HG02938 (cell line): ENCODE measurements at regions not wholly inside any gene's neighbourhood (a gene's known extent, or its start where the extent isn't known, plus 50 kb on each side); places are given as distances from the start of the nearest gene placed in this dataset.
"Not testable (repeated sequence)": the region's sequence is repeated elsewhere in the genome, so short reads cannot be mapped to it uniquely, and the experiment has no call there.

ENCODE experiments used
- ATAC-seq: cut with Tn5 transposase; IDR thresholded peaks from one replicate; pipeline ENCODE4 v1.9.1; 2021; ENCODE audit warnings: mild to moderate bottlenecking, moderate library complexity; ENCODE audit not compliant: unreplicated experiment

DNA sequence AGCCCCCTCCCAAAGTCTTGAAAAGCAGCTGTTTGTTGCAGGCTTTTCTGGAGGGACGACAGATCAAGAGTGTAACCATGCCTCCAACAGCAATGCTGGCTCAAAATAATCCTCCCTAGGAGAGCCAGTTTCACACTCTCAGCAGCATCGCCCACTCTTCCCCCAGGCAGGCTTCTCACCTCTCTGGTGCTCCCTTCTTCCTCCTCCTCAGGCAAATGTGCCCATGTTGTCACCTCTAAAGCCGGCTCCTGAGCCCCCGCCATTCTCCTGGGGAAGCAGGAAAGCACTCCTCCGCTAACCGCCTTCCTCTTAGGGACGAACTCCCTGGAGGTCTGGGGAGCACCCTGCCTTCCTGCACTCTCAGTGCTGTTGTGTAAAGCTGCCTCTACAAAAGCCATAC, 98.9 kb upstream of the SGCG start:
- no peak for ATAC-seq

GRCh38 chr13:23086968-23087623, 93.7 kb upstream of the SGCG start:
- ATAC-seq = no peak

- no peak for ATAC-seq
Observed at GRCh38 chr13:23087880-23088279, 92.9 kb upstream of the SGCG start.

DNA sequence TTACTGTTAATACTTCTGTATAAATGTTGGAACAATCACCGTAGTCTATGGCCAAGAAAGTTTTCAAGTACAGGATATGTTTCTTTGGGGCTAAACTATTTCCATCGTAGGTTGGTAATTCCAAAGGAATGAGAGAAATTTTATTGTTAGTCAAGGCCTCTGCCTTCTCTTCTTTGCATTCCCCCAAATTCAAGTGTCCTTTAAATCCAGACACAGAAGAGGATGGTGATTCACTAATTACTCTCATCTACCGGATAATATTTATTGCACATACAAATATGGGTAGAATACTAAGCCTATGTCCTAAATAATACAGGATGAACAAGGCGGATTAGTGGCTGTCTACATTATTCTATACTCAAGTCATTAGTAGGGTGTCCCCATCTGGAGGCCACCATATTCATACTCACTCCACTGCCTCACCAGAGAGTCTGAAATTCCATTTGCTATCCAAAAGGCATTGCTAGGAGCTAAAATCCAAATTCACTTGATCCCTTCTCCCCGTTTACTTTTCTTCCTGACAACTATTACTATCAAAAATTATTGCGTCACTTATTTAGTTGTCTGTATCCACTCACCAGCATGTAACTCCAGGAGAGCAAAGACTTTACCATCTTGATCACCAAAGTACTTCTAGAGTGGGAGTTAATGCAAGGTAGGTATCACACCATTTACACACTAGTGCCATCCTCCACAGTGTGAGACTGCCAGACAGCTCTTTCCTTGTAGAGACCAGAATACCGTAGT, 82.4 kb upstream of the SGCG start:
- ATAC-seq = no peak

DNA sequence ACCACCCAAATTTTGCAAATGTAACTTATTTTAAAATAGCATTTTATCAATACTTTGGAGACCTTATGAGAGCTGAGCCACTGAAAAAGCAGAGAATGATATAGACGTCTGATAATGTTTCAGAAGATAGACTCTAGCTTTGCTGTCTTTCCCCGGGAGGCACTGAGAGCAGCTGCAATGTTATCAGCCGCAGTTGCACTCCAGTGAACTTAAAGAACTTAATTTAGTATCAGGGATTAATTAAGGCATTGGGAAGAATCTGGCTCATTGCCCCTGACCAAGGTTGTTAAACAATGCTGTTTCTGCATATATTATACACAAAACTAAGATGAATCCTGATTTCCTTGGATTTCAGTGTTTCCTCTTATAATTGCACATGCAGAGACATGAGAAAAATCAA, 75.7 kb upstream of the SGCG start:
- ATAC-seq = no peak

DNA sequence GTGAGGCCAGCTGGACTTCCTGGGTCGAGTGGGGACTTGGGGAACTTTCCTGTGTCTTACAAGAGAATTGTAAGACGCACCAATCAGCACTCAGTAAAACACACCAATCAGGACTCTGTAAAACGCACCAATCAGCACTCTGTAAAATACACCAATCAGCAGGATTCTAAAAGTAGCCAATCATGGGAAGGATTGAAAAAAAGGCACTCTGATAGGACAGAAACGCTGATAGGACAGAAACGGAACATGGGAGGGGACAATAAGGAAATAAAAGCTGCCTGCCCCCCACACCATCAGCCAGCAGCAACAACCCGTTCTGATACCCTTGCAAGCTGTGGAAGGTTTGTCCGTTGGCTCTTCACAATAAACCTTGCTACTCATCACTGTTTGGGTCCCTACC, 73.1 kb upstream of the SGCG start:
- no peak for ATAC-seq

- ATAC-seq = no peak
Observed at GRCh38 chr13:23119131-23119530, 61.6 kb upstream of the SGCG start.

DNA sequence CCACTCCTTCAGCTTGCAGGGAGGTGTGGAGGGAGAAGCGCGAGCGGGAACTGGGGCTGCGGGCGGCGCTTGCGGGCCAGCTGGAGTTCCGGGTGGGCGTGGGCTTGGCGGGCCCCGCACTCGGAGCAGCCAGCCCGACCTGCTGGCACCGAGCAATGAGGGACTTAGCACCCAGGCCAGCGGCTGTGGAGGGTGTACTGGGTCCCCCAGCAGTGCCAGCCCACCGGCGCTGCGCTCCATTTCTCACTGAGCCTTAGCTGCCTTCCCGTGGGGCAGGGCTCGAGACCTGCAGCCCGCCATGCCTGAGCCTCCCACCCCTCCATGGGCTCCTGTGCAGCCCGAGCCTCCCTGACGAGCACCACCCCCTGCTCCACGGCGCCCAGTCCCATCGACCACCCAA, 53.2 kb upstream of the SGCG start:
- not testable (repeated sequence) for ATAC-seq

- ATAC-seq = no peak
Observed at GRCh38 chr13:23129331-23129730, 51.4 kb upstream of the SGCG start.
